ENCODE measurements at regions not wholly inside any gene's neighbourhood (a gene's known extent, or its start where the extent isn't known, plus 50 kb on each side); places are given as distances from the start of the nearest gene placed in this dataset.

DNA sequence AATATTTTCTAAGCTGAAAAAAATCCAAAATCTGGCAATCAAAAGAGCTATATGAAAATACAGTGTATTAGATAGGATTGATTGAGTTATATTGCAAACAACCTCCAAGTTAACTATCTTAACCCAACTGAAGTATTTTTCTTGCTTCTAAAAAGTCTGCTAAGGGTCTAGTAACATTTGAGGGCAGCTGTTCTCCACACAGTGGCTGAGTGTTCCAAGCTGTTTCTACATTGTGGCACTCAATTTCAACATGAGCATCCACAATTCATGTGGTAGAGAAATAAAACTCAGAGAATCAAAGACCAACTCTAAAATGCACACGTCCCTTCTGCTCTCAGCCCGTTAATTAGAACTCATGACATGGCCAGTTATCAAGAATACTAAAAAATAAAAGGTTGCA is 340.0 kb downstream of the C12orf50 start:
- Histone ChIP-seq H3K27me3 (no peaks in the 10 kb centered on the region), H3K27ac (no peak overlapping the region), H3K9me3 (no peaks in the 10 kb centered on the region), H3K4me1 (ENCODE audit: control insufficient read depth in 1 of 2, insufficient read depth in 1 of 2, low read depth in 1 of 2, low read length in 1 of 2) (no peaks in the 10 kb centered on the region), H3K36me3 (no peaks in the 10 kb centered on the region), H3K4me3 (ENCODE audit: low read depth in 1 of 2, low read length in 1 of 2) (no peak overlapping the region)
- TF ChIP-seq CTCF (IDR thresholded peaks at IDR 0.05) = no peak

GRCh38 chr12:87687362-87687761 is 341.8 kb downstream of the C12orf50 start:
- no peaks in the 10 kb centered on the region for H3K36me3 ChIP-seq
- no peak for TF ChIP-seq CTCF (IDR thresholded peaks at IDR 0.05)
- H3K4me3 ChIP-seq (ENCODE audit: low read depth in 1 of 2, low read length in 1 of 2) = no peak overlapping the region

DNA sequence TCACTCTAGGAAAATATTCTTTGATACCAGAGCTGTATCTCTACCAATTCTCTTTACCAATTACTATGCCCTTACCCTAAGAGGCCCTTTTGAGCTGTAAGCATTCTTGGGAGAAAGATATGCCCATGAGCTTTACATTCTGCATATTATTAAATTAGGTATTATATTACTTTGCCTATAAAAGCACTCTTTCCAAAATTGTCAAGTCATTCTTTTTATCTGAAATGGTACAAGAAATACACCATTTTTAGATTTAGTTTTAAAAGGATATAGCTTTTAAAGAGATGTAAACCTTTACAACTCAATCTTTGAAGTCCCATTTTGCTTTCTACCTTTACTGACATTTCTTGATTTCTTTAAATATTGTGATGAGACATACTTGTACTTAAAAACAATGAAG is 343.5 kb downstream of the C12orf50 start:
- no peak for TF ChIP-seq CTCF (IDR thresholded peaks at IDR 0.05)
- no peaks in the 10 kb centered on the region for H3K4me1 ChIP-seq (ENCODE audit: control insufficient read depth in 1 of 2, insufficient read depth in 1 of 2, low read depth in 1 of 2, low read length in 1 of 2)
- no peaks in the 10 kb centered on the region for H3K9me3 ChIP-seq
- no peaks in the 10 kb centered on the region for H3K36me3 ChIP-seq
- H3K27ac ChIP-seq = no peak overlapping the region
- H3K4me3 ChIP-seq (ENCODE audit: low read depth in 1 of 2, low read length in 1 of 2) = no peak overlapping the region
- no peaks in the 10 kb centered on the region for H3K27me3 ChIP-seq

More at GRCh38 chr12:87687362-87687761, 341.8 kb downstream of the C12orf50 start:
- Histone ChIP-seq H3K4me1 (ENCODE audit: control insufficient read depth in 1 of 2, insufficient read depth in 1 of 2, low read depth in 1 of 2, low read length in 1 of 2) (no peaks in the 10 kb centered on the region), H3K9me3 (no peaks in the 10 kb centered on the region), H3K27me3 (no peaks in the 10 kb centered on the region), H3K27ac (no peak overlapping the region)

DNA sequence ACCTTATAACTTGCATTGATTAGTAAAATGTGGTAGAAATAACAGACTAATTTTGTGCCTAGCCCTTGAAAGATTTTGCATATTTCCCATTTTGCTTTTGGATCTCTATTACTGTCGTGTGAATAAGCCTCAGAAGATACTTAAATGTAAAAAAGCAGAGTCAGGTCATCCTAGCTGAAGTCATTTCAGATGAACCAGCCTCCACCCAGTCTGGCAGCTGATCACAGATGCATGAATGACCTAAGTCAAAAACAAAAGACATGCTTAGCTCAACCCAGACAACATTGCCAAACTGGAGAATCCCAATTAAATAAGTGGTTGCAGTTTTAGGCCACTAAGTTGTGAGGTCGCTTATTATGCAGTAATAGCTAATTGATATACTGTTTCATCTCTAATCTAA is 349.9 kb downstream of the C12orf50 start:
- no peak for TF ChIP-seq CTCF (IDR thresholded peaks at IDR 0.05)
- H3K9me3 ChIP-seq = no peaks in the 10 kb centered on the region
- H3K36me3 ChIP-seq = no peaks in the 10 kb centered on the region

GRCh38 chr12:87678453-87678852 is 350.7 kb downstream of the C12orf50 start:
- TF ChIP-seq CTCF (IDR thresholded peaks at IDR 0.05) = no peak
- no peaks in the 10 kb centered on the region for H3K9me3 ChIP-seq

More for the DNA sequence above, 349.9 kb downstream of the C12orf50 start:
- Histone ChIP-seq H3K27me3 (no peaks in the 10 kb centered on the region), H3K4me3 (ENCODE audit: low read depth in 1 of 2, low read length in 1 of 2) (no peak overlapping the region), H3K4me1 (ENCODE audit: control insufficient read depth in 1 of 2, insufficient read depth in 1 of 2, low read depth in 1 of 2, low read length in 1 of 2) (no peaks in the 10 kb centered on the region), H3K27ac (no peak overlapping the region)

DNA sequence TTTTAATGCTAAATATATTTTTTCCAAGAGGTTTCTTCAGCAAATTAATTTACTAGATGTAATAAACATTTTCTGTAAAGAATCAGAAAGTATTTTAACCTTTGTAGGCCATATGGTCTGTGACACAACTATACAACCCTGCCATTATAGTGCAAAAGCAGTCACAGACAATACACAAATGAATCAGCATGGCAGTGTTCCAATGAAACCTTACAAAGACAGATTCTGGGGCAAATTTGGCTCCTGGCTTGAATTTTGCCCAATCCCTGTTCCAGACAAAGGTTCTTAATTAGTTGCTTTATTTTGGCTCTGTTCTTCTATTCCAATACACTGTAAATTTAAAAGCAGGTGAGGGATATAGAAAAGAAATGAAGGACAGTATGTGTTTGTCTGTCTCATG is 352.5 kb downstream of the C12orf50 start:
- no peaks in the 10 kb centered on the region for H3K36me3 ChIP-seq
- H3K9me3 ChIP-seq = no peaks in the 10 kb centered on the region
- H3K4me1 ChIP-seq (ENCODE audit: control insufficient read depth in 1 of 2, insufficient read depth in 1 of 2, low read depth in 1 of 2, low read length in 1 of 2) = no peaks in the 10 kb centered on the region
- no peak overlapping the region for H3K4me3 ChIP-seq (ENCODE audit: low read depth in 1 of 2, low read length in 1 of 2)
- no peaks in the 10 kb centered on the region for H3K27me3 ChIP-seq
- no peak for TF ChIP-seq CTCF (IDR thresholded peaks at IDR 0.05)
- H3K27ac ChIP-seq = no peak overlapping the region

More at GRCh38 chr12:87678453-87678852, 350.7 kb downstream of the C12orf50 start:
- no peak overlapping the region for H3K4me3 ChIP-seq (ENCODE audit: low read depth in 1 of 2, low read length in 1 of 2)
- no peak overlapping the region for H3K27ac ChIP-seq
- no peaks in the 10 kb centered on the region for H3K36me3 ChIP-seq
- no peaks in the 10 kb centered on the region for H3K27me3 ChIP-seq
- H3K4me1 ChIP-seq (ENCODE audit: control insufficient read depth in 1 of 2, insufficient read depth in 1 of 2, low read depth in 1 of 2, low read length in 1 of 2) = no peaks in the 10 kb centered on the region
